Transverse colon (tissue), 4 donors: ENCODE measurements at regions not wholly inside any gene's neighbourhood (a gene's known extent, or its start where the extent isn't known, plus 50 kb on each side); places are given as distances from the start of the nearest gene placed in this dataset.
"Not testable (repeated sequence)": the region's sequence is repeated elsewhere in the genome, so short reads cannot be mapped to it uniquely, and the experiment has no call there.

Experiments used
- EP300 ChIP-seq: sonication (generic); formaldehyde crosslinking; IDR thresholded peaks from one replicate; pipeline ENCODE4 v1.6.1; 2017; ENCODE audit warnings: antibody characterized with exemption, low read depth
- POLR2A ChIP-seq: fragments of 450-650 bp; IDR thresholded peaks from one replicate; pipeline ENCODE4 v1.6.1; 2016; ENCODE audit warnings: antibody characterized with exemption, mild to moderate bottlenecking, moderate library complexity
- POLR2AphosphoS5 ChIP-seq, 3 donors: sonication (generic); formaldehyde crosslinking; IDR thresholded peaks; one replicate each; pipeline ENCODE4 v1.6.1; 2016; ENCODE audit warnings: antibody characterized with exemption in 3 of 3
- TF ChIP-seq, protein P1 (sequence below), 5 experiments: fragments of 200-600 bp in 3 of 5; fragments of 450-650 bp in 2 of 5; sonication (generic) in 3 of 5; IDR thresholded peaks; 1 replicate in 2 of 5; 2 replicates in 3 of 5; pipeline ENCODE4 v1.5.1; 2016 to 2017; ENCODE audit warnings: antibody characterized with exemption in 5 of 5, inconsistent platforms in 3 of 5, mild to moderate bottlenecking in 2 of 5, moderate library complexity in 1 of 5

DNA sequence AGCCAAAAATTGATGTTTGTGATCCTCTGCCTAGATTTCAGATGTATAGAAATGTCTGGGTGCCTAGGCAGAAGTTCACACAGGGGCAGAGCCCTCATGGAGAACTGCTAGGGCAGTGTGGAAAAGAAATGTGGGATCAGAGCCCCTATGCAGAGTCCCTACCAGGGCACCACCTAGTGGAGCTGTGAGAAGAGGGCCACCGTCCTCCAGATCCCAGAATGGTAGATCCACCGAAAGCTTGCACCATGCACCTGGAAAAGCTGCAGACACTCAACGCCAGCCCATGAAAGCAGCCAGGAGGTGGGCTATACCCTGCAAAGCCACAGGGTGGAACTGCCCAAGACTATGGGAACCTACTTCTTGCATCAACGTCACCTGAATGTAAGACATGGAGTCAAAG lies 292.9 kb downstream of the PRDM9 start:
- TF ChIP-seq, protein P1, sequence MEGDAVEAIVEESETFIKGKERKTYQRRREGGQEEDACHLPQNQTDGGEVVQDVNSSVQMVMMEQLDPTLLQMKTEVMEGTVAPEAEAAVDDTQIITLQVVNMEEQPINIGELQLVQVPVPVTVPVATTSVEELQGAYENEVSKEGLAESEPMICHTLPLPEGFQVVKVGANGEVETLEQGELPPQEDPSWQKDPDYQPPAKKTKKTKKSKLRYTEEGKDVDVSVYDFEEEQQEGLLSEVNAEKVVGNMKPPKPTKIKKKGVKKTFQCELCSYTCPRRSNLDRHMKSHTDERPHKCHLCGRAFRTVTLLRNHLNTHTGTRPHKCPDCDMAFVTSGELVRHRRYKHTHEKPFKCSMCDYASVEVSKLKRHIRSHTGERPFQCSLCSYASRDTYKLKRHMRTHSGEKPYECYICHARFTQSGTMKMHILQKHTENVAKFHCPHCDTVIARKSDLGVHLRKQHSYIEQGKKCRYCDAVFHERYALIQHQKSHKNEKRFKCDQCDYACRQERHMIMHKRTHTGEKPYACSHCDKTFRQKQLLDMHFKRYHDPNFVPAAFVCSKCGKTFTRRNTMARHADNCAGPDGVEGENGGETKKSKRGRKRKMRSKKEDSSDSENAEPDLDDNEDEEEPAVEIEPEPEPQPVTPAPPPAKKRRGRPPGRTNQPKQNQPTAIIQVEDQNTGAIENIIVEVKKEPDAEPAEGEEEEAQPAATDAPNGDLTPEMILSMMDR (IDR thresholded peaks at IDR 0.05) = not testable (repeated sequence)
- not testable (repeated sequence) for TF ChIP-seq POLR2AphosphoS5 (IDR thresholded peaks at IDR 0.05); EP300; POLR2A
